Liver (tissue), 8 donors: ENCODE measurements at regions not wholly inside any gene's neighbourhood (a gene's known extent, or its start where the extent isn't known, plus 50 kb on each side); places are given as distances from the start of the nearest gene placed in this dataset.
A peak's percentile ranks its signal among the peaks of the same experiment; 100 is the strongest.

Experiments
- DNase-seq: peaks from one replicate; pipeline ENCODE4 v3.0.0-alpha.2; 2017; ENCODE audit warnings: low spot score
- H3K27ac ChIP-seq, 2 donors: one replicate each; pipeline ENCODE4 v1.7.0; 2013; ENCODE audit warnings: inconsistent platforms in 2 of 2, low read length in 2 of 2, control low read depth in 1 of 2, low read depth in 1 of 2, mild to moderate bottlenecking in 1 of 2
- H3K27me3 ChIP-seq, 4 donors: one replicate each; pipeline versions ENCODE4 v1.6.1 to v1.7.0; 2013; ENCODE audit warnings: low read length in 3 of 4, inconsistent platforms in 1 of 4, mild to moderate bottlenecking in 1 of 4, moderate library complexity in 1 of 4; ENCODE audit not compliant: control insufficient read depth in 4 of 4, insufficient read depth in 4 of 4
- H3K36me3 ChIP-seq, 4 donors: one replicate each; pipeline versions ENCODE4 v1.6.1 to v1.7.0; 2013; ENCODE audit warnings: low read length in 3 of 4, mild to moderate bottlenecking in 3 of 4, low read depth in 1 of 4, moderate library complexity in 1 of 4; ENCODE audit not compliant: control insufficient read depth in 4 of 4, insufficient read depth in 3 of 4
- H3K4me1 ChIP-seq, 4 donors: one replicate each; pipeline versions ENCODE4 v1.6.1 to v1.7.0; 2013; ENCODE audit warnings: low read length in 3 of 4, mild to moderate bottlenecking in 3 of 4, moderate library complexity in 1 of 4; ENCODE audit not compliant: control insufficient read depth in 4 of 4, insufficient read depth in 4 of 4
- H3K4me3 ChIP-seq, 3 donors: one replicate each; pipeline versions ENCODE4 v1.6.1 to v1.7.0; 2013; ENCODE audit warnings: low read length in 3 of 3, control low read depth in 1 of 3, low read depth in 1 of 3, mild to moderate bottlenecking in 1 of 3
- H3K9ac ChIP-seq, 2 donors: one replicate each; pipeline ENCODE4 v1.7.0; 2013; ENCODE audit warnings: low read length in 2 of 2, mild to moderate bottlenecking in 2 of 2, moderate library complexity in 2 of 2, control low read depth in 1 of 2, low read depth in 1 of 2
- H3K9me3 ChIP-seq, 4 donors: one replicate each; pipeline versions ENCODE4 v1.6.1 to v1.7.0; 2013; ENCODE audit warnings: low read length in 3 of 4; ENCODE audit not compliant: control insufficient read depth in 4 of 4
- EGR1 ChIP-seq, 2 donors: IDR thresholded peaks; 2 replicates each; pipeline ENCODE4 v1.6.1; 2016 to 2018; ENCODE audit warnings: antibody characterized with exemption in 2 of 2, low read depth in 2 of 2
- FOXA1 ChIP-seq: IDR thresholded peaks from 2 replicates; pipeline ENCODE4 v1.6.1; 2016; ENCODE audit warnings: antibody characterized with exemption
- FOXA2 ChIP-seq: IDR thresholded peaks from 2 replicates; pipeline ENCODE4 v1.6.1; 2016; ENCODE audit warnings: antibody characterized with exemption
- GABPA ChIP-seq, 2 donors: IDR thresholded peaks in 1 of 2; conservative IDR thresholded peaks in 1 of 2; 2 replicates each; pipeline ENCODE4 v1.6.1; 2016; ENCODE audit warnings: antibody characterized with exemption in 2 of 2, mild to moderate bottlenecking in 1 of 2, moderate library complexity in 1 of 2
- HNF4A ChIP-seq, 2 donors: conservative IDR thresholded peaks; 2 replicates each; pipeline ENCODE4 v1.6.1; 2016; ENCODE audit warnings: antibody characterized with exemption in 2 of 2, mild to moderate bottlenecking in 2 of 2
- HNF4G ChIP-seq: IDR thresholded peaks from 2 replicates; pipeline ENCODE4 v1.6.1; 2016; ENCODE audit warnings: antibody characterized with exemption
- JUND ChIP-seq, 2 donors: IDR thresholded peaks; 2 replicates each; pipeline ENCODE4 v1.6.1; 2016; ENCODE audit warnings: antibody characterized with exemption in 2 of 2
- NR2F2 ChIP-seq: IDR thresholded peaks from 2 replicates; pipeline ENCODE4 v1.6.1; 2016; ENCODE audit warnings: antibody characterized with exemption
- RAD21 ChIP-seq, 2 donors: IDR thresholded peaks; 2 replicates each; pipeline ENCODE4 v1.6.1; 2016; ENCODE audit warnings: antibody characterized with exemption in 2 of 2, mild to moderate bottlenecking in 2 of 2
- RXRA ChIP-seq, 2 donors: IDR thresholded peaks; 2 replicates each; pipeline ENCODE4 v1.6.1; 2017 to 2018; ENCODE audit warnings: antibody characterized with exemption in 2 of 2, mild to moderate bottlenecking in 1 of 2
- SP1 ChIP-seq: IDR thresholded peaks from 2 replicates; pipeline ENCODE4 v1.6.1; 2018; ENCODE audit warnings: antibody characterized with exemption, mild to moderate bottlenecking
- TAF1 ChIP-seq: conservative IDR thresholded peaks from 2 replicates; pipeline ENCODE4 v1.6.1; 2016; ENCODE audit warnings: antibody characterized with exemption, mild to moderate bottlenecking
- YY1 ChIP-seq: IDR thresholded peaks from 2 replicates; pipeline ENCODE4 v1.6.1; 2016; ENCODE audit warnings: antibody characterized with exemption, mild to moderate bottlenecking
- WGBS: extraction: QIAGEN DNeasy Blood & Tissue Kit; methylation state at CpG from one replicate; pipeline ENCODE4 v1.1.7; 2013; 5-methylcytosine and 5-hydroxymethylcytosine counted together
- TF ChIP-seq, protein P1 (sequence below): IDR thresholded peaks from 2 replicates; pipeline ENCODE4 v1.6.1; 2016; ENCODE audit warnings: antibody characterized with exemption
- TF ChIP-seq, protein P2 (sequence below): IDR thresholded peaks from 2 replicates; pipeline ENCODE4 v1.6.1; 2016; ENCODE audit warnings: antibody characterized with exemption
- TF ChIP-seq, protein P3 (sequence below): fragments of 150-350 bp; IDR thresholded peaks from 2 replicates; pipeline ENCODE4 v1.5.1; 2017; ENCODE audit warnings: improper control_type of control experiment, low read depth, low read length; ENCODE audit not compliant: missing input control
- TF ChIP-seq, protein P4 (sequence below): IDR thresholded peaks from 2 replicates; pipeline ENCODE4 v1.6.1; 2016; ENCODE audit warnings: antibody characterized with exemption, mild to moderate bottlenecking
- TF ChIP-seq, protein P5 (sequence below): IDR thresholded peaks from 2 replicates; pipeline ENCODE4 v1.6.1; 2016; ENCODE audit warnings: antibody characterized with exemption
- donor health status: healthy.
- donor health status: healthy.
- donor health status: healthy.
- donor health status: healthy.
- donor health status: healthy.

DNA sequence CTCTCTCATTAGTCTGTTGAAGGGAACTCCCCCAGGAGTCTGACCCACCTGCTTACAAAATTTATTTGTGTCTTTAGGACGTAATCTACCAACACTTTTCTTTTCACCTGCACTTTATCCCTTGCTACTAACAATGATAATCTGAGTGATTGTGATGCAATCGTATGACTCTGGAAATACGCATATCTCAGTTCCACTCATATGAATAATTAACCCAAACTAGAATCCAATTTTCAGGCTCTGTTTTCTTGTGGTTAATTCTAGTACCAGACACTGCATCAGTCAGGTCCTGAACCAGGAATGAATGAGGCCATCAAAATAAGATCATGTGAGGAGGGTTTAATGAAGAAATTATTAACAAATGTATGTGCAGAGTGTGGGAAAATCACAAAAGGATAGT lies 158.4 kb upstream of the SRD5A2 start:
- H3K9me3 ChIP-seq: no peaks in the 10 kb centered on the region
- H3K27ac ChIP-seq: no peak overlapping the region
- no peaks in the 10 kb centered on the region for H3K36me3 ChIP-seq
- H3K4me1 ChIP-seq: peaks cover 4 to 20% (median 8%) of the 10 kb centered on the region in 4 donors
- no peak overlapping the region for H3K9ac ChIP-seq
- no peak overlapping the region for H3K4me3 ChIP-seq
- no peak for TF ChIP-seq FOXA1
- no peak for TF ChIP-seq FOXA2
- TF ChIP-seq, protein P1, sequence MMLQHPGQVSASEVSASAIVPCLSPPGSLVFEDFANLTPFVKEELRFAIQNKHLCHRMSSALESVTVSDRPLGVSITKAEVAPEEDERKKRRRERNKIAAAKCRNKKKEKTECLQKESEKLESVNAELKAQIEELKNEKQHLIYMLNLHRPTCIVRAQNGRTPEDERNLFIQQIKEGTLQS: peak; percentile 35
- no peak for TF ChIP-seq EGR1 (IDR thresholded peaks at IDR 0.05; ENCODE audit: low read depth in 2 of 2)
- TF ChIP-seq RXRA (IDR thresholded peaks at IDR 0.05): peak in 1 of 2 donors; percentile 52
- no peak for TF ChIP-seq NR2F2
- peak in 1 of 2 donors; percentile 11 for TF ChIP-seq RAD21 (IDR thresholded peaks at IDR 0.05)
- peak; percentile 21 for TF ChIP-seq SP1
- TF ChIP-seq, protein P2, sequence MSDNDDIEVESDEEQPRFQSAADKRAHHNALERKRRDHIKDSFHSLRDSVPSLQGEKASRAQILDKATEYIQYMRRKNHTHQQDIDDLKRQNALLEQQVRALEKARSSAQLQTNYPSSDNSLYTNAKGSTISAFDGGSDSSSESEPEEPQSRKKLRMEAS: peak; percentile 44
- TF ChIP-seq, protein P3, sequence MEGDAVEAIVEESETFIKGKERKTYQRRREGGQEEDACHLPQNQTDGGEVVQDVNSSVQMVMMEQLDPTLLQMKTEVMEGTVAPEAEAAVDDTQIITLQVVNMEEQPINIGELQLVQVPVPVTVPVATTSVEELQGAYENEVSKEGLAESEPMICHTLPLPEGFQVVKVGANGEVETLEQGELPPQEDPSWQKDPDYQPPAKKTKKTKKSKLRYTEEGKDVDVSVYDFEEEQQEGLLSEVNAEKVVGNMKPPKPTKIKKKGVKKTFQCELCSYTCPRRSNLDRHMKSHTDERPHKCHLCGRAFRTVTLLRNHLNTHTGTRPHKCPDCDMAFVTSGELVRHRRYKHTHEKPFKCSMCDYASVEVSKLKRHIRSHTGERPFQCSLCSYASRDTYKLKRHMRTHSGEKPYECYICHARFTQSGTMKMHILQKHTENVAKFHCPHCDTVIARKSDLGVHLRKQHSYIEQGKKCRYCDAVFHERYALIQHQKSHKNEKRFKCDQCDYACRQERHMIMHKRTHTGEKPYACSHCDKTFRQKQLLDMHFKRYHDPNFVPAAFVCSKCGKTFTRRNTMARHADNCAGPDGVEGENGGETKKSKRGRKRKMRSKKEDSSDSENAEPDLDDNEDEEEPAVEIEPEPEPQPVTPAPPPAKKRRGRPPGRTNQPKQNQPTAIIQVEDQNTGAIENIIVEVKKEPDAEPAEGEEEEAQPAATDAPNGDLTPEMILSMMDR: no peak
- no peak for TF ChIP-seq GABPA (IDR thresholded peaks at IDR 0.05 in 1 of 2, conservative IDR thresholded peaks at IDR 0.05 in 1 of 2)
- TF ChIP-seq HNF4A (conservative IDR thresholded peaks at IDR 0.05): peak; percentile 58 to 71
- TF ChIP-seq HNF4G: no peak
- TF ChIP-seq, protein P4, sequence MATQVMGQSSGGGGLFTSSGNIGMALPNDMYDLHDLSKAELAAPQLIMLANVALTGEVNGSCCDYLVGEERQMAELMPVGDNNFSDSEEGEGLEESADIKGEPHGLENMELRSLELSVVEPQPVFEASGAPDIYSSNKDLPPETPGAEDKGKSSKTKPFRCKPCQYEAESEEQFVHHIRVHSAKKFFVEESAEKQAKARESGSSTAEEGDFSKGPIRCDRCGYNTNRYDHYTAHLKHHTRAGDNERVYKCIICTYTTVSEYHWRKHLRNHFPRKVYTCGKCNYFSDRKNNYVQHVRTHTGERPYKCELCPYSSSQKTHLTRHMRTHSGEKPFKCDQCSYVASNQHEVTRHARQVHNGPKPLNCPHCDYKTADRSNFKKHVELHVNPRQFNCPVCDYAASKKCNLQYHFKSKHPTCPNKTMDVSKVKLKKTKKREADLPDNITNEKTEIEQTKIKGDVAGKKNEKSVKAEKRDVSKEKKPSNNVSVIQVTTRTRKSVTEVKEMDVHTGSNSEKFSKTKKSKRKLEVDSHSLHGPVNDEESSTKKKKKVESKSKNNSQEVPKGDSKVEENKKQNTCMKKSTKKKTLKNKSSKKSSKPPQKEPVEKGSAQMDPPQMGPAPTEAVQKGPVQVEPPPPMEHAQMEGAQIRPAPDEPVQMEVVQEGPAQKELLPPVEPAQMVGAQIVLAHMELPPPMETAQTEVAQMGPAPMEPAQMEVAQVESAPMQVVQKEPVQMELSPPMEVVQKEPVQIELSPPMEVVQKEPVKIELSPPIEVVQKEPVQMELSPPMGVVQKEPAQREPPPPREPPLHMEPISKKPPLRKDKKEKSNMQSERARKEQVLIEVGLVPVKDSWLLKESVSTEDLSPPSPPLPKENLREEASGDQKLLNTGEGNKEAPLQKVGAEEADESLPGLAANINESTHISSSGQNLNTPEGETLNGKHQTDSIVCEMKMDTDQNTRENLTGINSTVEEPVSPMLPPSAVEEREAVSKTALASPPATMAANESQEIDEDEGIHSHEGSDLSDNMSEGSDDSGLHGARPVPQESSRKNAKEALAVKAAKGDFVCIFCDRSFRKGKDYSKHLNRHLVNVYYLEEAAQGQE: no peak
- no peak for TF ChIP-seq TAF1
- TF ChIP-seq YY1: no peak
- TF ChIP-seq, protein P5, sequence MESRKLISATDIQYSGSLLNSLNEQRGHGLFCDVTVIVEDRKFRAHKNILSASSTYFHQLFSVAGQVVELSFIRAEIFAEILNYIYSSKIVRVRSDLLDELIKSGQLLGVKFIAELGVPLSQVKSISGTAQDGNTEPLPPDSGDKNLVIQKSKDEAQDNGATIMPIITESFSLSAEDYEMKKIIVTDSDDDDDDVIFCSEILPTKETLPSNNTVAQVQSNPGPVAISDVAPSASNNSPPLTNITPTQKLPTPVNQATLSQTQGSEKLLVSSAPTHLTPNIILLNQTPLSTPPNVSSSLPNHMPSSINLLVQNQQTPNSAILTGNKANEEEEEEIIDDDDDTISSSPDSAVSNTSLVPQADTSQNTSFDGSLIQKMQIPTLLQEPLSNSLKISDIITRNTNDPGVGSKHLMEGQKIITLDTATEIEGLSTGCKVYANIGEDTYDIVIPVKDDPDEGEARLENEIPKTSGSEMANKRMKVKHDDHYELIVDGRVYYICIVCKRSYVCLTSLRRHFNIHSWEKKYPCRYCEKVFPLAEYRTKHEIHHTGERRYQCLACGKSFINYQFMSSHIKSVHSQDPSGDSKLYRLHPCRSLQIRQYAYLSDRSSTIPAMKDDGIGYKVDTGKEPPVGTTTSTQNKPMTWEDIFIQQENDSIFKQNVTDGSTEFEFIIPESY: no peak
- TF ChIP-seq JUND (IDR thresholded peaks at IDR 0.05): peak in 1 of 2 donors; percentile 34
- WGBS: 45% methylated on average over 3 of the region's 3 CpGs
- DNase-seq: no peak
- H3K27me3 ChIP-seq: no peaks in the 10 kb centered on the region
